GM21360 (cell line): ENCODE measurements at regions not wholly inside any gene's neighbourhood (a gene's known extent, or its start where the extent isn't known, plus 50 kb on each side); places are given as distances from the start of the nearest gene placed in this dataset.
"Not testable (repeated sequence)": the region's sequence is repeated elsewhere in the genome, so short reads cannot be mapped to it uniquely, and the experiment has no call there.

Source experiments
- ATAC-seq: cut with Tn5 transposase; IDR thresholded peaks from one replicate; pipeline ENCODE4 v1.9.1; 2021; ENCODE audit warnings: mild to moderate bottlenecking, moderate library complexity; ENCODE audit not compliant: unreplicated experiment

GRCh38 chr6:74255007-74255406 lies 559.0 kb downstream of the CD109 start:
- not testable (repeated sequence) for ATAC-seq

- ATAC-seq = not testable (repeated sequence)
Observed at GRCh38 chr6:74254147-74254546, 558.1 kb downstream of the CD109 start.

- ATAC-seq = no peak
Observed at GRCh38 chr6:74253261-74253660, 557.3 kb downstream of the CD109 start.

GRCh38 chr6:74250161-74250818 lies 554.3 kb downstream of the CD109 start:
- ATAC-seq = no peak

GRCh38 chr6:74249658-74250057 lies 553.7 kb downstream of the CD109 start:
- ATAC-seq = no peak

GRCh38 chr6:74248966-74249365 lies 553.0 kb downstream of the CD109 start:
- ATAC-seq = no peak

- ATAC-seq = no peak
Observed at GRCh38 chr6:74222768-74223333, 526.8 kb downstream of the CD109 start.

- no peak for ATAC-seq
Observed at GRCh38 chr6:74213995-74214394, 518.0 kb downstream of the CD109 start.

- ATAC-seq = no peak
Observed at GRCh38 chr6:74208239-74208638, 512.2 kb downstream of the CD109 start.

- ATAC-seq = no peak
Observed at GRCh38 chr6:74199215-74199915, 503.4 kb downstream of the CD109 start.

- no peak for ATAC-seq
Observed at GRCh38 chr6:74197310-74197709, 501.3 kb downstream of the CD109 start.

- no peak for ATAC-seq
Observed at GRCh38 chr6:74187811-74188210, 491.8 kb downstream of the CD109 start.

GRCh38 chr6:74182992-74183391 lies 487.0 kb downstream of the CD109 start:
- no peak for ATAC-seq

GRCh38 chr6:74181471-74181870 lies 485.5 kb downstream of the CD109 start:
- no peak for ATAC-seq

GRCh38 chr6:74177506-74177905 lies 481.5 kb downstream of the CD109 start:
- no peak for ATAC-seq

- not testable (repeated sequence) for ATAC-seq
Observed at GRCh38 chr6:74170550-74170949, 474.5 kb downstream of the CD109 start.

- ATAC-seq = no peak
Observed at GRCh38 chr6:74170118-74170517, 474.1 kb downstream of the CD109 start.

GRCh38 chr6:74167976-74168375 lies 472.0 kb downstream of the CD109 start:
- ATAC-seq = no peak

- ATAC-seq = no peak
Observed at GRCh38 chr6:74167511-74167910, 471.5 kb downstream of the CD109 start.

- ATAC-seq = no peak
Observed at GRCh38 chr6:74166849-74167248, 470.8 kb downstream of the CD109 start.

- no peak for ATAC-seq
Observed at GRCh38 chr6:74161380-74161779, 465.4 kb downstream of the CD109 start.

GRCh38 chr6:74152096-74152675 lies 456.2 kb downstream of the CD109 start:
- ATAC-seq = no peak
